Body of pancreas (tissue), 4 donors: ENCODE measurements at regions not wholly inside any gene's neighbourhood (a gene's known extent, or its start where the extent isn't known, plus 50 kb on each side); places are given as distances from the start of the nearest gene placed in this dataset.
A peak's percentile ranks its signal among the peaks of the same experiment; 100 is the strongest.

Experiments
- ATAC-seq: fragments of 150-250 bp; one replicate; pipeline ENCODE4 v1.9.1; 2016
- DNase-seq, 4 donors: peaks; one replicate each; pipeline ENCODE4 v3.0.0-alpha.2; 2019
- H3K27ac ChIP-seq, 4 donors: fragments of 200-600 bp; sonication (generic); 1 replicate in 3 of 4; 2 replicates in 1 of 4; pipeline versions ENCODE4 v1.5.1 to v1.6.1; 2016 to 2019; ENCODE audit warnings: mild to moderate bottlenecking in 1 of 4, mixed read lengths in 1 of 4, moderate library complexity in 1 of 4
- H3K27me3 ChIP-seq, 2 donors: fragments of 200-600 bp; sonication (generic); one replicate each; pipeline ENCODE4 v1.6.0; 2016; ENCODE audit warnings: mild to moderate bottlenecking in 1 of 2
- H3K36me3 ChIP-seq, 2 donors: fragments of 200-600 bp; sonication (generic); replicated peaks in 1 of 2; 2 replicates each; pipeline ENCODE4 v1.5.1; 2016; ENCODE audit warnings: low read depth in 2 of 2; ENCODE audit not compliant: insufficient read depth in 1 of 2
- H3K4me1 ChIP-seq: fragments of 200-600 bp; sonication (generic); one replicate; pipeline ENCODE4 v1.6.0; 2016
- H3K4me3 ChIP-seq, 2 donors: fragments of 200-600 bp; sonication (generic); 1 replicate in 1 of 2; 2 replicates in 1 of 2; pipeline ENCODE4 v1.5.1; 2016 to 2019
- H3K9me3 ChIP-seq, 3 donors: fragments of 200-600 bp; sonication (generic); 1 replicate in 2 of 3; 2 replicates in 1 of 3; pipeline ENCODE4 v1.5.1; 2016
- POLR2A ChIP-seq, 3 donors: fragments of 450-650 bp; IDR thresholded peaks; one replicate each; pipeline ENCODE4 v1.6.1; 2016; ENCODE audit warnings: antibody characterized with exemption in 3 of 3, mild to moderate bottlenecking in 2 of 3
- WGBS, 2 donors: methylation state at CpG; one replicate each; pipeline ENCODE4 v1.1.5; 2017; 5-methylcytosine and 5-hydroxymethylcytosine counted together
- intact Hi-C: fragments of 100-400 bp; cut with DNase I; formaldehyde crosslinking; loops from one replicate; pipeline ENCODE4 v1.15.1; 2023
- TF ChIP-seq, protein P1 (sequence below), 7 experiments: fragments of 450-650 bp in 4 of 7; fragments of 200-600 bp in 3 of 7; sonication (generic) in 3 of 7; IDR thresholded peaks; one replicate each; pipeline ENCODE4 v1.5.1; 2016 to 2019; ENCODE audit warnings: antibody characterized with exemption in 7 of 7

- Histone ChIP-seq H3K4me1 (peaks cover 13% of the 10 kb centered on the region), H3K4me3 (no peak overlapping the region), H3K27ac (no peak overlapping the region), H3K27me3 (no peaks in the 10 kb centered on the region), H3K36me3 (no peaks in the 10 kb centered on the region), H3K9me3 (no peaks in the 10 kb centered on the region)
- intact Hi-C loops, result no loop called here
- no peak for ATAC-seq
- no peak for DNase-seq
- TF ChIP-seq, protein P1, sequence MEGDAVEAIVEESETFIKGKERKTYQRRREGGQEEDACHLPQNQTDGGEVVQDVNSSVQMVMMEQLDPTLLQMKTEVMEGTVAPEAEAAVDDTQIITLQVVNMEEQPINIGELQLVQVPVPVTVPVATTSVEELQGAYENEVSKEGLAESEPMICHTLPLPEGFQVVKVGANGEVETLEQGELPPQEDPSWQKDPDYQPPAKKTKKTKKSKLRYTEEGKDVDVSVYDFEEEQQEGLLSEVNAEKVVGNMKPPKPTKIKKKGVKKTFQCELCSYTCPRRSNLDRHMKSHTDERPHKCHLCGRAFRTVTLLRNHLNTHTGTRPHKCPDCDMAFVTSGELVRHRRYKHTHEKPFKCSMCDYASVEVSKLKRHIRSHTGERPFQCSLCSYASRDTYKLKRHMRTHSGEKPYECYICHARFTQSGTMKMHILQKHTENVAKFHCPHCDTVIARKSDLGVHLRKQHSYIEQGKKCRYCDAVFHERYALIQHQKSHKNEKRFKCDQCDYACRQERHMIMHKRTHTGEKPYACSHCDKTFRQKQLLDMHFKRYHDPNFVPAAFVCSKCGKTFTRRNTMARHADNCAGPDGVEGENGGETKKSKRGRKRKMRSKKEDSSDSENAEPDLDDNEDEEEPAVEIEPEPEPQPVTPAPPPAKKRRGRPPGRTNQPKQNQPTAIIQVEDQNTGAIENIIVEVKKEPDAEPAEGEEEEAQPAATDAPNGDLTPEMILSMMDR (IDR thresholded peaks at IDR 0.05), result no peak
- no peak for TF ChIP-seq POLR2A (IDR thresholded peaks at IDR 0.05)
- WGBS, 2 donors, result 83% methylated on average over 6 of the region's 6 CpGs
Measured at GRCh38 chr2:235234736-235235135, 259.1 kb upstream of the AGAP1 start.

DNA sequence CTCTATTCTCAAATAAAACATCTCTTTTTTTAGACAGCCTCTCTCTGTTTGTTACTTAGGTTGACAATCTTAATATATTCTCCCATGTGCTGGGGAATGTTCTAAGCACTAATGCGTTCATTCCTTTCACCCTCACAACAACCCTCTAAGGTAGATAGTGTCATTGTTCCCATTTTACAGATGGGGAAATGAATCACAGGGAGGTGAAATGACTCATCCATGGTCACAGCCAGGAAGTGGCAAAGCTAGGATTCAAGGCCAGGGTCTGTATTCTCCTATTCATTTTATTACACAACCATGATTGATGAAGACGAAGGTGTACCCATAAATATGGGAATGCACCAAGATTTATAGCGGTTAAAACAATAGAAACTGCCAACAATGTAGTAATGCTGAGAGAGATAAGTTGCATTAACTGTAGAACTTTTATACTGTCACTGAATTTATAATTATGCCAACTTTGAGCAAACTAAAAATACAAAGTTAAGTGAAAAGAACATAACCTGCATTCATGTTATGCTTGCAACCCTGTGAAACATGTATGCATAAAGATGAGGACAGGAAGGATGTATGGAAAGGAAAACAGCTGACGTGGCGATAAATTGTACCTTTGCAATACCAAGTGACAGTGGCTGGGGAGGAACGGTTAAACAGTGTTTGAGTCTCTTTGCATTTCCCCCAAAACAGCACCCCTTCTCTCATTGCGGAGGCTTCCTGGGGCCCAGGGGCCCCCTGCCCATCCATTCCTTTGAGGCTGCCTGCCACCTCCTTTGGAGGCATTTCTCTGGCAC is 257.7 kb upstream of the AGAP1 start:
- no peak overlapping the region for H3K27ac ChIP-seq
- intact Hi-C loops, result no loop called here
- H3K4me1 ChIP-seq, result peaks cover 2% of the 10 kb centered on the region
- 57 to 70% methylated on average over 7 of the region's 7 CpGs for WGBS, 2 donors
- H3K4me3 ChIP-seq, result no peak overlapping the region
- no peaks in the 10 kb centered on the region for H3K9me3 ChIP-seq
- TF ChIP-seq, protein P1 (IDR thresholded peaks at IDR 0.05), result no peak
- no peak for TF ChIP-seq POLR2A (IDR thresholded peaks at IDR 0.05)
- no peaks in the 10 kb centered on the region for H3K27me3 ChIP-seq
- ATAC-seq, result no peak
- DNase-seq, result no peak
- H3K36me3 ChIP-seq, result no peaks in the 10 kb centered on the region

- Histone ChIP-seq H3K9me3 (no peaks in the 10 kb centered on the region), H3K4me3 (no peak overlapping the region), H3K4me1 (no peaks in the 10 kb centered on the region), H3K27ac (no peak overlapping the region), H3K27me3 (no peaks in the 10 kb centered on the region), H3K36me3 (no peaks in the 10 kb centered on the region)
- ATAC-seq (no peak), DNase-seq (peak in 2 of 4 donors; percentile 10 to 17)
- TF ChIP-seq, protein P1 (IDR thresholded peaks at IDR 0.05), result no peak
- no peak for TF ChIP-seq POLR2A (IDR thresholded peaks at IDR 0.05)
- WGBS, 2 donors, result 33 to 43% methylated on average over 3 of the region's 3 CpGs
- intact Hi-C loops, result no loop called here
Measured at GRCh38 chr2:235238537-235238936, 255.3 kb upstream of the AGAP1 start.

- Histone ChIP-seq H3K9me3 (no peaks in the 10 kb centered on the region), H3K27ac (no peak overlapping the region), H3K36me3 (no peaks in the 10 kb centered on the region), H3K27me3 (no peaks in the 10 kb centered on the region), H3K4me1 (no peaks in the 10 kb centered on the region), H3K4me3 (no peak overlapping the region)
- TF ChIP-seq, protein P1 (IDR thresholded peaks at IDR 0.05), result no peak
- no peak for TF ChIP-seq POLR2A (IDR thresholded peaks at IDR 0.05)
- ATAC-seq (no peak), DNase-seq (no peak)
- intact Hi-C loops, result no loop called here
- 69 to 86% methylated on average over 5 of the region's 5 CpGs for WGBS, 2 donors
Measured at GRCh38 chr2:235240574-235240973, 253.3 kb upstream of the AGAP1 start.
